ENCODE measurements at regions not wholly inside any gene's neighbourhood (a gene's known extent, or its start where the extent isn't known, plus 50 kb on each side); places are given as distances from the start of the nearest gene placed in this dataset.
A peak's percentile ranks its signal among the peaks of the same experiment; 100 is the strongest.

DNA sequence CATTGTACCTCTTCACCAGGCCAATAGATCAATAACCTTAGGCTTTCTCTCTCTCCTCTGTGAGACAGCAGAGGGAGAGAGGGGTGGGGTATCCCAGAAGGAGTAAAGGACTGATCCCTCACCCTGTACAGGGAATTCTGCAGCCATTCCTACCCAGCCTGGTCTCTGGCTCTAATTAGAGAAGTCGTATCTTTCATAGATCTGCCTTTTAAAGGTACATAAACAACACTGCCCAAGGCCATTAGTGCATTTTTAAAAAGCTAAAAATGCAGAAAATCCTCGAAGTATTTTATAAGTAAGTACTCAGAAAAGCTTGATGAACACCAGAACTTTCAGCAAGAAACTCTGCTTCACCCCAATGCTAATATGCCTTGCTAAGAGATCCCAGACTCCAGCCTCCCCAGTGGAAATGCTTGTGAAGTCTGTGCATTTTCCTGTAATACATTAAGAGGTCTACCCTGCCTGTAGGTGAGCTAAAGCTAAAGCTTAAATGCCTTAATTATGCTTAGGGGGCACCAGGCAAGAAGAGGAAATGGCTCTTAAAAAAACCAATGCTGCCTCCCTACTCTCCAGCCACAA lies 200.0 kb upstream of the ANKRD55 start:
- Mint-ChIP-seq H3K9me3 (no peaks in the 10 kb centered on the region), H3K4me3 (no peak overlapping the region), H3K36me3 (ENCODE audit: low read depth) (no peaks in the 10 kb centered on the region), H3K27me3 (no peaks in the 10 kb centered on the region), H3K27ac (no peak overlapping the region), H3K4me1 (peaks cover 4% of the 10 kb centered on the region)
- CTCF ChIA-PET, result no interaction called here
- DNase-seq, result no peak
- POLR2A ChIA-PET, result no interaction called here

DNA sequence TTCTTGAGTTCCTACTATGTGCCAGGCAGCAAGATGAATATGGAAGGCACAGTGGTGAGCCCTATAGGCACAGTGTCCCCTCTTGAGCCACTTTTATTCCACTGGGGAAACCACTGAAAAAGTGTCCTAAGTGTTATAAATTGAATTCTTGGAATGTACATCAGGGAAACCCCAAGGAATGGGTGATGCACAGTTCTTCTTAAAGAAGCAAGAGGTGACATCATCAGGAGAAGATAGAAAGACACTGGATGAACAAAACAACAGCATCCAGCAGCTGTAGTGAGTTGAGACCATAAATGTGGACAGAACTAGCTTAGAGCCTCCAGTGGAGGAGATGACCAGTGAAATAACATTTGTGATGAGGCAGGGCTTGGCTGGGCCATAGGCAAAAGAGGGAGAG lies 199.2 kb upstream of the ANKRD55 start:
- POLR2A ChIA-PET, result no interaction called here
- Mint-ChIP-seq H3K4me3 (no peak overlapping the region), H3K27me3 (no peaks in the 10 kb centered on the region), H3K36me3 (ENCODE audit: low read depth) (no peaks in the 10 kb centered on the region), H3K9me3 (no peaks in the 10 kb centered on the region), H3K4me1 (peaks cover 4% of the 10 kb centered on the region), H3K27ac (no peak overlapping the region)
- CTCF ChIA-PET, result no interaction called here
- no peak for DNase-seq

GRCh38 chr5:56430422-56430821 lies 197.3 kb upstream of the ANKRD55 start:
- H3K36me3 Mint-ChIP-seq (ENCODE audit: low read depth), result no peaks in the 10 kb centered on the region
- no peaks in the 10 kb centered on the region for H3K27me3 Mint-ChIP-seq
- H3K27ac Mint-ChIP-seq, result no peak overlapping the region
- POLR2A ChIA-PET, result no interaction called here
- no peaks in the 10 kb centered on the region for H3K9me3 Mint-ChIP-seq
- H3K4me3 Mint-ChIP-seq, result no peak overlapping the region
- DNase-seq, result no peak
- H3K4me1 Mint-ChIP-seq, result no peaks in the 10 kb centered on the region
- CTCF ChIA-PET, result no interaction called here

DNA sequence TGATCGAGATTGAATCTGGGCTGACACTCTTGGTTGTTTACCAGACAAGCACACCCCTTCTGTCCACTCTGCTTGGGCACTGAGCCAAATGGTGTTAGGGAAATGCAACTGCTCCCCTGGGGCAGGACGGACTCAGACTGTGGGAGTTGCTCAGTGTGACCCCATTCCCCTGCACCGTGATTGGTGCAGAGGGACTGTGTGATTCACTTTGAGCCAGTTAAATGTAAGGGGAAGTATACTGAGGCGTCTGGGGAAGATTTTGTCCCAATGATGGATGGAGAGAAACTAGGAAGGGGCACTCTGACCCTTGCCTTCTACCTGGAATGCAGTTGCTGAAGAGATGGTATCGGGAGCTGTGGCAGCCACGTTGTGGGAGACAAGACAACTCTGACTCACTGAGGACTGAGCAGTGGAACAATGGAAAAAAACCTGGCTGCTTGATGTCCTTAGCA lies 196.0 kb upstream of the ANKRD55 start:
- Mint-ChIP-seq H3K27me3 (no peaks in the 10 kb centered on the region), H3K36me3 (ENCODE audit: low read depth) (no peaks in the 10 kb centered on the region), H3K4me1 (no peaks in the 10 kb centered on the region), H3K9me3 (no peaks in the 10 kb centered on the region), H3K4me3 (no peak overlapping the region), H3K27ac (no peak overlapping the region)
- no peak for DNase-seq
- CTCF ChIA-PET, result no interaction called here
- POLR2A ChIA-PET, result no interaction called here

GRCh38 chr5:56426693-56427092 lies 193.6 kb upstream of the ANKRD55 start:
- Mint-ChIP-seq H3K27ac (no peak overlapping the region), H3K4me1 (no peaks in the 10 kb centered on the region), H3K9me3 (peaks cover under 1% of the 10 kb centered on the region), H3K4me3 (no peak overlapping the region), H3K36me3 (ENCODE audit: low read depth) (no peaks in the 10 kb centered on the region), H3K27me3 (no peaks in the 10 kb centered on the region)
- DNase-seq, result no peak
- POLR2A ChIA-PET, result no interaction called here
- CTCF ChIA-PET, result no interaction called here

DNA sequence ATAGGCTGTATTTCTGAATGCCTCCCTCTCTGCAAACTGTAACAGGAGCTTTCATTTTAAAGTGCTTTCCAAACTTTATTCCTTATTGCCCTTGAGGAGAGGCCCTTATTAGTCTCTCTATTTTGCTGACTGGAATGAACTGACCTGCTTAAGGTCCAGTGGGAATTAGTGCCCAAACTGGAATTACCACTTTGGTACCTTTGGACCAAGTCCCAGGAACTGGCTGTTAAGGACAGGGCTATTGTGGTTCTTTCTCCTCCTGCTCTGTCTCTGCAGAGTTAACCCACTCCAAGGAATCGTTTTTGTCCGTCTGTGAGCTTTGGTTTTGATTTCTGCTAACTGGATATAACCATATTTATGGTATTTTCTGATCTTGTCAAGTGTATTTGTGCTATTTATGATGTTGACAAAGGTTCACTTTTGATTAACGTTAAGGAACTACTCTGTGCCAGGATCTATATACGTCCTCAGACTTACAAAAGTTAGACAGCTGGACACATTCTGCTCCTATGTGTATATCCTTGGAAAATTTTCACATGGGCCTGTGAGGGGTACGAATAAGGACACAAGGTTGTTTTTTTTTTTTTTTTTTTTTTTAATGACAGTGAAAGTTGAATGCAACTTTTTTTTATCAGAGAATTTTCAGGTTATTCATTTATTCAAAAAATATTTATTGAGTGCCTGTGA lies 189.1 kb upstream of the ANKRD55 start:
- no peak for DNase-seq
- CTCF ChIA-PET, result no interaction called here

DNA sequence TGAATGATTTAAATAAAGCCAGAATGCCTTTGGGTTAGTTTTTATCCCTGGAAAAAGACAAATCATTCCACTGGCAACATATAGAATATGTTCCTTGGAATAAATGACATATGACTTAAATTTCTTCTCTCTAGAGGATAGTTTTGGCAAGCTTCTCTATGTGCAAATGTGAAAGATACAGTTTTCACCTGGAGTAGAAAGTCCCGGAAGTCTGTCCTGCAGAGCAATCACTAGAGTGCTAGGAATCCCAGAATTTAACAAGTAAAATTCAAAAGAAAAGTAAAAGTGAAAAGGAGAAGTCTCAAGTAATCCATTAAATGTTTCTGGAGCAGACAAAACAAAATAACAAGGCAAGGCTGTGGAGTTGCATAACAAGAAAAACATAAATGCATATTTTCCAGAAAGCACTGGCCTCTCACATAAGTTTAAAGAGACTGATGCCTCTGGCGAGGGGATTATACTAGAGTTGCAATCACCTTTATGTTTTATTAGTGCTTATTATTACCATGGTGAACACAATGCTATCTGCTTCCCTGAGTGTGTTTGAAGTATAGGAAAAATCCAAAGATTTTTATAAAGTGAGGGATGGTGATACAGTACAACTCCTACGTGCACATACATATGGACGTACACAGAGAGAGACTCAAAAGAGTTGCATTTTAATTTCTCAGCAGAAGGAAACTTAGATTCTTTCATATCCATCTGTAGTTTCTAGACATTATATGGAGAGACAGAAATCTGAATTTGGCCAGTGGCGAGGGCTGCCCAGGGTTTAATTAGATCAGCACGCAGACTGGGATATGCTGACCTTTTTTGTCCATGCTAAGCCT lies 188.3 kb upstream of the ANKRD55 start:
- CTCF ChIA-PET, result no interaction called here
- Mint-ChIP-seq H3K4me3 (no peak overlapping the region), H3K27me3 (no peaks in the 10 kb centered on the region), H3K27ac (no peak overlapping the region), H3K36me3 (ENCODE audit: low read depth) (peaks cover 2% of the 10 kb centered on the region), H3K4me1 (no peaks in the 10 kb centered on the region), H3K9me3 (peaks cover 28% of the 10 kb centered on the region)
- POLR2A ChIA-PET, result no interaction called here
- no peak for DNase-seq

More for the DNA sequence above, 189.1 kb upstream of the ANKRD55 start:
- POLR2A ChIA-PET, result no interaction called here
- Mint-ChIP-seq H3K27me3 (no peaks in the 10 kb centered on the region), H3K27ac (no peak overlapping the region), H3K4me3 (no peak overlapping the region), H3K9me3 (peaks cover 28% of the 10 kb centered on the region), H3K4me1 (no peaks in the 10 kb centered on the region), H3K36me3 (ENCODE audit: low read depth) (peaks cover 2% of the 10 kb centered on the region)

DNA sequence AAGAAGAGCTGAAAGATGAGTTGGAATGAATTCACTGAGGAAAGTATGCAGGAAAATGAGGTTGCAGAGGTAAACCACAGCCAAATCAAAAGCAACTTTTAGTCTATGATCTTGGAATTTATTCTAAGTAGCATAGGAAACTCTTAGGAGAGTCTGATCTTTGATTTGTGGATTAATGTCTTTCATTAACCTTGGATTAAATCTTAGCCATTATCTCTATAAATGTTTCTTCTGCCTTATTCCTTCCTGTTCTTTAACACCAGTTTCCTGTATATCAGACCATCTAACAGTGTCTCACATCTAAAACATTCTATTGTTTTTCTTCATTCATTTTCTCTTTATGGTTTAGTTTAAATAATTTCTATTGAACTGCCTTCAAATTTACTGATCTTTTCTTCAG lies 187.2 kb upstream of the ANKRD55 start:
- DNase-seq, result no peak
- Mint-ChIP-seq H3K36me3 (ENCODE audit: low read depth) (peaks cover 2% of the 10 kb centered on the region), H3K27ac (no peak overlapping the region), H3K4me3 (no peak overlapping the region), H3K27me3 (no peaks in the 10 kb centered on the region), H3K9me3 (peaks cover 28% of the 10 kb centered on the region), H3K4me1 (peaks cover 4% of the 10 kb centered on the region)
- CTCF ChIA-PET, result no interaction called here
- POLR2A ChIA-PET, result no interaction called here

DNA sequence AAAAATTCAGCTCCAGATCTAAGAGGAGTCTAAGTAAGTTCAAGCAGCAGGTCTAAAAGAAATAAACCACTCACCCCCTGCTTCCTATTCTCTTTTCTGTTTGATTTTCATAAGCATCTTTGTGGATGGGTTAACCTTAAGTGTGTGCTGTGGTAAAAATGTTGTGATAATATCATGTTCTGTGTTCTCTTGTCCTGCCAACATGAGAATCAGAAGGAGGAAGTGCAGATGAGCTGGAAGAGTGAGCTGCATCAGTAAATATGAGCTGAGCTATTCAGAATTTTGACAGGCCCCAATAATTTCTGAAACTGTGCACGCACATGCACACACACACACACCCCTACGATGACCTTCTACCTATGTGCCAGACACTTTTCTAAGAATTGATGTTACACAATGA lies 186.5 kb upstream of the ANKRD55 start:
- Mint-ChIP-seq H3K36me3 (ENCODE audit: low read depth) (peaks cover 2% of the 10 kb centered on the region), H3K4me1 (peaks cover 5% of the 10 kb centered on the region), H3K4me3 (no peak overlapping the region), H3K27ac (no peak overlapping the region), H3K27me3 (no peaks in the 10 kb centered on the region), H3K9me3 (peaks cover 28% of the 10 kb centered on the region)
- CTCF ChIA-PET, result no interaction called here
- POLR2A ChIA-PET, result no interaction called here
- no peak for DNase-seq

DNA sequence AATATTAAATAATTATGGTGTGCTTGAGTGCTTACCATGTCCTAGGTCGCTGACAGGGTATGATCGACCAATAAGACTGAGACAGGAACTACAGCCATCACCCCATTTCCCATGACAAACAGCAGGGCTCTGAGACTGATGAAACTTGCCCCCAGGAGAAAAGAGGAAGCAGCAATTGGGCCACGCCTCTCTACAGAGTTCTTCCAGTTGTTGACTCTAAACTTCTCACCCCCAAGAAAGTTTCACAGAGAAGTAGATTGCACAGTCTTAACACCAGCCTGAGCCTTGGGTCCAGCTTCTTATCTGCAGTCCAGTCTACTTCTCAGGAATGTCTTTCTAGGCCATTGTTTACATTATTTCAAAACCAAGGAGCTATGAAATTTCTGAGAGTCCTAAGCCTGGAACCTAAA lies 182.2 kb upstream of the ANKRD55 start:
- CTCF ChIA-PET, result no interaction called here
- H3K36me3 Mint-ChIP-seq (ENCODE audit: low read depth), result peaks cover 2% of the 10 kb centered on the region
- peaks cover 22% of the 10 kb centered on the region for H3K9me3 Mint-ChIP-seq
- POLR2A ChIA-PET, result no interaction called here
- H3K4me1 Mint-ChIP-seq, result peaks cover 10% of the 10 kb centered on the region
- H3K27ac Mint-ChIP-seq, result no peak overlapping the region
- no peak overlapping the region for H3K4me3 Mint-ChIP-seq
- H3K27me3 Mint-ChIP-seq, result no peaks in the 10 kb centered on the region
- no peak for DNase-seq

DNA sequence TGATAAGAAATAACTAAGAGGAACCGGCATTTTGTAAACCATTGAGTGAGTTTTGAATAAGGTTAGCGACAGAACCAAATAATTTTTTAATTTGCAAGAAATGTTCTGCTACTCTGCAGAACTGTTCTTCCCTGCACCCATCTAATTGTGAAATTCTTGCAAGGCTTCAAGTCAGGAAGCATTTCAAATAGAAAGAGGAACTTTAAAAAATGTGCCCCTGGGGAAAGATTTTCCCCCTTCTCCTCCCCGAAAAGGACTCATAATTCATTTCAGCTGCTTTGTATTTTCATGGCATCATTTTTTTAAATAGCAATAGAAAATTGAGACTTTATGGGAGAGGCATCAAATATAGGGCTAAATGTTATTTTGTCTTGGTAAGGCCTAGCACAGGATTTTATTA lies 180.9 kb upstream of the ANKRD55 start:
- POLR2A ChIA-PET, result interaction anchor here (1.1 kb wide), 1 partner anchor 66 kb away, joined by 5 read pairs; no protein-coding TSS in a partner anchor
- no peak overlapping the region for H3K4me3 Mint-ChIP-seq
- no peaks in the 10 kb centered on the region for H3K36me3 Mint-ChIP-seq (ENCODE audit: low read depth)
- no peak overlapping the region for H3K27ac Mint-ChIP-seq
- H3K9me3 Mint-ChIP-seq, result peaks cover 13% of the 10 kb centered on the region
- CTCF ChIA-PET, result interaction anchor here (0.7 kb wide), 2 partner anchors 423 to 477 kb away, joined by 3 read pairs; no protein-coding TSS in a partner anchor
- no peak for DNase-seq
- H3K4me1 Mint-ChIP-seq, result peaks cover 10% of the 10 kb centered on the region
- H3K27me3 Mint-ChIP-seq, result no peaks in the 10 kb centered on the region

GRCh38 chr5:56413546-56413945 lies 180.4 kb upstream of the ANKRD55 start:
- H3K27ac Mint-ChIP-seq, result no peak overlapping the region
- H3K9me3 Mint-ChIP-seq, result peaks cover 8% of the 10 kb centered on the region
- ChIA-PET POLR2A (interaction anchor here (1.1 kb wide), 1 partner anchor 66 kb away, joined by 5 read pairs; no protein-coding TSS in a partner anchor), CTCF (no interaction called here)
- H3K36me3 Mint-ChIP-seq (ENCODE audit: low read depth), result no peaks in the 10 kb centered on the region
- H3K27me3 Mint-ChIP-seq, result no peaks in the 10 kb centered on the region
- DNase-seq, result no peak
- no peak overlapping the region for H3K4me3 Mint-ChIP-seq
- peaks cover 10% of the 10 kb centered on the region for H3K4me1 Mint-ChIP-seq

GRCh38 chr5:56412601-56413379 lies 179.7 kb upstream of the ANKRD55 start:
- DNase-seq, result peak; percentile 24
- no peak overlapping the region for H3K27ac Mint-ChIP-seq
- no peaks in the 10 kb centered on the region for H3K27me3 Mint-ChIP-seq
- ChIA-PET POLR2A (no interaction called here), CTCF (no interaction called here)
- H3K4me3 Mint-ChIP-seq, result no peak overlapping the region
- peaks cover 10% of the 10 kb centered on the region for H3K4me1 Mint-ChIP-seq
- no peaks in the 10 kb centered on the region for H3K36me3 Mint-ChIP-seq (ENCODE audit: low read depth)
- H3K9me3 Mint-ChIP-seq, result peaks cover 4% of the 10 kb centered on the region
